Lower lobe of right lung (tissue), 2 donors: ENCODE measurements at regions not wholly inside any gene's neighbourhood (a gene's known extent, or its start where the extent isn't known, plus 50 kb on each side); places are given as distances from the start of the nearest gene placed in this dataset.

Experiments used
- ATAC-seq, 2 donors: fragments of 200-7000 bp; cut with Tn5 transposase; one replicate each; pipeline ENCODE4 v1.9.1; 2020 to 2022; ENCODE audit warnings: mild to moderate bottlenecking in 2 of 2, moderate library complexity in 2 of 2
- DNase-seq: peaks from one replicate; pipeline ENCODE4 v3.0.0-alpha.2; 2020
- H3K27ac ChIP-seq: fragments of 200-600 bp; one replicate; pipeline ENCODE4 v1.8.0; 2022
- H3K27me3 ChIP-seq: fragments of 200-600 bp; one replicate; pipeline ENCODE4 v1.8.0; 2022; ENCODE audit warnings: low read depth
- H3K36me3 ChIP-seq: fragments of 200-600 bp; one replicate; pipeline ENCODE4 v1.8.0; 2022; ENCODE audit warnings: mild to moderate bottlenecking
- H3K4me1 ChIP-seq: fragments of 200-600 bp; one replicate; pipeline ENCODE4 v1.8.0; 2022
- H3K4me3 ChIP-seq: fragments of 200-600 bp; one replicate; pipeline ENCODE4 v1.8.0; 2022; ENCODE audit warnings: mild to moderate bottlenecking
- H3K9me3 ChIP-seq: fragments of 200-600 bp; one replicate; pipeline ENCODE4 v1.8.0; 2022
- intact Hi-C: fragments of 100-400 bp; cut with DNase I; formaldehyde crosslinking; loops from one replicate; pipeline ENCODE4 v1.11.0; 2022
- TF ChIP-seq, protein P1 (sequence below): fragments of 200-600 bp; IDR thresholded peaks from one replicate; pipeline ENCODE4 v1.8.0; 2022; ENCODE audit warnings: antibody characterized with exemption, mild to moderate bottlenecking
- donor health status: DM: no; HTN: yes; CAD: no; lungs with severe emphysema.

DNA sequence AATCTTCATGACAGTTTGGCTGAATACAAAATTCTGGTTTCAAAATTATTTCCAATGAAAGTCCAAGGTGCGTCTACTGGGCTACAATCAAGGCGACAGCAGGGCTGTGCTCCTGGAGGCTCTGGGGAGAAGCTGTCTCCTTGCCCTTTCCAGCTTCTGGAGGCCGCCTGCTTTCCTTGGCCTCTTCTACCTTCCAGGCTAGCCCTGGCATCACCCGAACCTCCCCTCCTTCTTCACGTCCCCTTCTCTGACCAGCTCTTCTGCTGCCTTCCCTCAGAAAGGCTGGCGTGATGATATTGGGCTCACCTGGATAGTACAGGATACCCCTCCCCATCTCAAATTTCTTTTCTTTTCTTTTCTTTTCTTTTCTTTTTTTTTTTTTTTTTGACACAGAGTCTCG, 115.5 kb downstream of the KCNF1 start:
- DNase-seq (no peak), ATAC-seq (no peak)
- H3K36me3 ChIP-seq, result no peaks in the 10 kb centered on the region
- no peaks in the 10 kb centered on the region for H3K27me3 ChIP-seq
- TF ChIP-seq, protein P1, sequence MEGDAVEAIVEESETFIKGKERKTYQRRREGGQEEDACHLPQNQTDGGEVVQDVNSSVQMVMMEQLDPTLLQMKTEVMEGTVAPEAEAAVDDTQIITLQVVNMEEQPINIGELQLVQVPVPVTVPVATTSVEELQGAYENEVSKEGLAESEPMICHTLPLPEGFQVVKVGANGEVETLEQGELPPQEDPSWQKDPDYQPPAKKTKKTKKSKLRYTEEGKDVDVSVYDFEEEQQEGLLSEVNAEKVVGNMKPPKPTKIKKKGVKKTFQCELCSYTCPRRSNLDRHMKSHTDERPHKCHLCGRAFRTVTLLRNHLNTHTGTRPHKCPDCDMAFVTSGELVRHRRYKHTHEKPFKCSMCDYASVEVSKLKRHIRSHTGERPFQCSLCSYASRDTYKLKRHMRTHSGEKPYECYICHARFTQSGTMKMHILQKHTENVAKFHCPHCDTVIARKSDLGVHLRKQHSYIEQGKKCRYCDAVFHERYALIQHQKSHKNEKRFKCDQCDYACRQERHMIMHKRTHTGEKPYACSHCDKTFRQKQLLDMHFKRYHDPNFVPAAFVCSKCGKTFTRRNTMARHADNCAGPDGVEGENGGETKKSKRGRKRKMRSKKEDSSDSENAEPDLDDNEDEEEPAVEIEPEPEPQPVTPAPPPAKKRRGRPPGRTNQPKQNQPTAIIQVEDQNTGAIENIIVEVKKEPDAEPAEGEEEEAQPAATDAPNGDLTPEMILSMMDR, result no peak
- H3K27ac ChIP-seq, result no peak overlapping the region
- no peak overlapping the region for H3K4me3 ChIP-seq
- intact Hi-C loops, result no loop called here
- H3K4me1 ChIP-seq, result no peaks in the 10 kb centered on the region
- no peaks in the 10 kb centered on the region for H3K9me3 ChIP-seq

DNA sequence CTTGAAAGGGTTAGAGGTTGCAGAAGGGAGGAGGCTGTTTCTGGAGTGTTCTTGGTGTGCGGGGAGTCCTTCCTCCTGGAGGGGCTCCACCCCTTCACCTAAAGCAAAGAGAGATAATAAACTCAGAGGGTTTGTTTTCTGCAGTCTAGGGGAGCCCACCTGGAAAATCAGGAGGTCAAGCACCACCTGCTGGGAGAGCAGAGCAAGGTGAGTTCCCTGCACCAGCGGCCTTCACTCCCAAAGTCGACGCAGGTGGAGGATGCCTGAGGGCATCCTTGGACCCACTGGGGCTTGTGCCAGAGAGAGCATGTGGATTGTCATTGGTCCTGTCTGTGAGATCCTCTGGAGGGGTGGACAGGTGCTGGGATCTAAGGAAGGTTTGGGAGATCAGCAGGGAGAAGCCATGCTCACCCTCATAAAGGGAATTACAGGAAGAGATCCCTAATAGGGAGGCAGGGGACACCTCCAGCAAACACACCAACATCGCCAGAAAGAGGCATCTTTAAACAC, 116.7 kb downstream of the KCNF1 start:
- no peak for DNase-seq
- no peak for ATAC-seq
- no peak overlapping the region for H3K4me3 ChIP-seq
- H3K9me3 ChIP-seq, result peaks cover 8% of the 10 kb centered on the region
- H3K27me3 ChIP-seq, result no peaks in the 10 kb centered on the region
- H3K36me3 ChIP-seq, result no peaks in the 10 kb centered on the region
- TF ChIP-seq, protein P1, result no peak
- intact Hi-C loops, result no loop called here
- H3K4me1 ChIP-seq, result no peaks in the 10 kb centered on the region
- H3K27ac ChIP-seq, result no peak overlapping the region

DNA sequence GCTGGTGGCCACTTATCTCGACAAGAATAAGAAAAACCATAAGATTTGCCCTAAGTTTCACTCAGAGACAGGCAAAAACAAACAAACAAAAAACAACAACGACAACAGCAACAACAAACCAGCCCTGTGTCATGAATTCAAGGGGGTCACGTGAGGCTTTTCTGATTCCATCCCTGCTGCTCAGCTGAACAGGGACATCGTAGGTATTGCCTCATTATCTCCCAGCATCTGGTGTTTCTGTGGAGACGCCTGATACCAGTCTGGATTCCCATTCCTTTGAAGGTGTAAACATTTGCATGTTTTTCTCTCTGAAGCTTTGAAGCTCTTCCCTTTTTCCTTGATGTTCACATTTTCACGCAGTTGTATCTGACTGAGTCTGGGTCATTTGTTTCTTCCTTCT, 117.4 kb downstream of the KCNF1 start:
- H3K27me3 ChIP-seq, result no peaks in the 10 kb centered on the region
- no peaks in the 10 kb centered on the region for H3K4me1 ChIP-seq
- intact Hi-C loops, result no loop called here
- H3K4me3 ChIP-seq, result no peak overlapping the region
- H3K9me3 ChIP-seq, result peaks cover 9% of the 10 kb centered on the region
- H3K36me3 ChIP-seq, result no peaks in the 10 kb centered on the region
- TF ChIP-seq, protein P1, result no peak
- ATAC-seq (no peak), DNase-seq (no peak)
- H3K27ac ChIP-seq, result no peak overlapping the region

DNA sequence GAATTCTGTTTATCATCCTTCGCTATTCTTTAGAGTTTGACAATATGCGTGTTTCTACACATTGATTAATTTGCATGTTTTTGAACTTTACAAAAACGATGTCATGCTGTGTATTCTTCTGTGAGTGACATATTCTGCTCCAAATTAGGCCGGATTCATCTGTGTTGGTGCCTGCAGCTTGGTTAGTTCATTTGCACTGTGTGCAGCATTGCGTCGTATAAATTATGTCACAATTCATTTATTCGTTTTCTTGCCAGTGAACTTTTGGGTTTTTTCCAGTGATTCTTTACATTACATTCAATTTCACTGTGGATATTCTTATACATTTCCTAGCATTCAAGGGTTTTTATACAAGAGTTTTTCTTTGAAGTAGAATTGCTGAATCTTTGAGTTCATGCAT, 118.3 kb downstream of the KCNF1 start:
- Histone ChIP-seq H3K27ac (no peak overlapping the region), H3K36me3 (no peaks in the 10 kb centered on the region), H3K27me3 (no peaks in the 10 kb centered on the region), H3K4me3 (no peak overlapping the region), H3K9me3 (peaks cover 9% of the 10 kb centered on the region), H3K4me1 (no peaks in the 10 kb centered on the region)
- DNase-seq, result no peak
- TF ChIP-seq, protein P1, result no peak
- no peak for ATAC-seq
- intact Hi-C loops, result no loop called here

DNA sequence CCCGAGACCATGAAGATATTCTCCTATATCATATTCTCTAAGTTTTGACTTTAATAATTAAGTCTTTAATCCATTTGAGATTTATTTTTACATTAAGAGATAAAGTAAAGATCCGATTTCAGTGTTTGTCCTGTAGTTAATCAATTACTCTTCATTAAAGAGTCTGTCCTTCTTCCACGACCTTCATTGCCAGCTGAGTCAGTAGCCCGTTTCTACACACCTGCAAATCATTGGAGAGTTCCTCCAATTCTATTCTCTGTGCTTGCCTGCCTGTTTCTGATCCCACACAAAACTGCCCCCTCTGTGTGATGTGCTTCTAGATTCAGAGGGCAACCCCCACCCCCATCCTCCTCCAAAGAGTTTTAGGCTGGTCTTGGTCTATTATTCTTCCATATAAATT, 119.2 kb downstream of the KCNF1 start:
- Histone ChIP-seq H3K27ac (no peak overlapping the region), H3K9me3 (peaks cover 9% of the 10 kb centered on the region), H3K27me3 (no peaks in the 10 kb centered on the region), H3K36me3 (no peaks in the 10 kb centered on the region), H3K4me3 (no peak overlapping the region), H3K4me1 (no peaks in the 10 kb centered on the region)
- TF ChIP-seq, protein P1, result no peak
- no peak for ATAC-seq
- intact Hi-C loops, result no loop called here
- DNase-seq, result no peak

DNA sequence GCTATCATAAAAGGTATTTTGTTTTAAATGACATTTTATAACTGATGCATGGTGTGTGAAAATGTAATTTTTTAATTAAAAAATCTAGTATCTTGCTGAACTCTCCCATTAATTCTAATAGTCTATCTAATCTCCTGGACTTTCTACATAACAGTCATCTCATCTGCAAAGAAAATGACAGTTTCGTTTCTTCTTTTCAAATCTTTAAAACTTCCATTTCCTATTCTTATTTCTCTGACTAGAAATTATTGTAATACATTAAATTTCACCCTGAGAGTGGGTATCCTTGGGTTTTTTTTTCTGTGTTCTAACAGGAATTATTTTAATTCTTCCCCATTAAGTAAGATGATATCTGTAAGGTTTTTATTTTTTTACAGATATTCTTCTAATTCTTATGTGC, 120.1 kb downstream of the KCNF1 start:
- TF ChIP-seq, protein P1, result no peak
- no peak for DNase-seq
- no peaks in the 10 kb centered on the region for H3K27me3 ChIP-seq

More for the DNA sequence above, 120.1 kb downstream of the KCNF1 start:
- Histone ChIP-seq H3K36me3 (no peaks in the 10 kb centered on the region), H3K27ac (no peak overlapping the region), H3K4me1 (no peaks in the 10 kb centered on the region), H3K4me3 (no peak overlapping the region), H3K9me3 (peaks cover 15% of the 10 kb centered on the region)
- ATAC-seq, result no peak
- intact Hi-C loops, result no loop called here
